Lung (tissue), 11 donors: ENCODE measurements at regions not wholly inside any gene's neighbourhood (a gene's known extent, or its start where the extent isn't known, plus 50 kb on each side); places are given as distances from the start of the nearest gene placed in this dataset.
"Not testable (repeated sequence)": the region's sequence is repeated elsewhere in the genome, so short reads cannot be mapped to it uniquely, and the experiment has no call there.

ENCODE experiments used
- ATAC-seq: fragments of 200-7000 bp; cut with Tn5 transposase; one replicate; pipeline ENCODE4 v1.9.1; 2020; ENCODE audit warnings: moderate number of reproducible peaks; ENCODE audit not compliant: insufficient read depth, low FRiP score
- DNase-seq, 3 donors: peaks; one replicate each; pipeline ENCODE4 v3.0.0-alpha.2; 2013 to 2017
- H3K27ac ChIP-seq, 2 donors: one replicate each; pipeline ENCODE4 v1.5.1; 2013; ENCODE audit warnings: mild to moderate bottlenecking in 2 of 2, moderate library complexity in 2 of 2, control low read depth in 1 of 2, inconsistent platforms in 1 of 2, low read depth in 1 of 2, low read length in 1 of 2
- H3K27me3 ChIP-seq, 3 donors: one replicate each; pipeline ENCODE4 v1.5.1; 2013; ENCODE audit warnings: low read length in 2 of 3; ENCODE audit not compliant: control insufficient read depth in 3 of 3, insufficient read depth in 3 of 3
- H3K36me3 ChIP-seq, 4 donors: one replicate each; pipeline ENCODE4 v1.5.1; 2013; ENCODE audit warnings: low read length in 4 of 4, mild to moderate bottlenecking in 1 of 4, moderate library complexity in 1 of 4; ENCODE audit not compliant: control insufficient read depth in 4 of 4, insufficient read depth in 4 of 4
- H3K4me1 ChIP-seq, 5 donors: one replicate each; pipeline ENCODE4 v1.5.1; 2013; ENCODE audit warnings: low read length in 5 of 5, mild to moderate bottlenecking in 2 of 5, moderate library complexity in 1 of 5; ENCODE audit not compliant: control insufficient read depth in 5 of 5, insufficient read depth in 5 of 5
- H3K4me3 ChIP-seq: one replicate; pipeline ENCODE4 v1.5.1; 2013; ENCODE audit warnings: mild to moderate bottlenecking, control low read depth, moderate library complexity
- H3K9ac ChIP-seq, 2 donors: one replicate each; pipeline ENCODE4 v1.5.1; 2013; ENCODE audit warnings: low read length in 2 of 2, control low read depth in 1 of 2; ENCODE audit not compliant: insufficient read depth in 1 of 2
- H3K9me3 ChIP-seq, 4 donors: one replicate each; pipeline ENCODE4 v1.5.1; 2013; ENCODE audit warnings: low read length in 3 of 4, mild to moderate bottlenecking in 1 of 4, moderate library complexity in 1 of 4; ENCODE audit not compliant: control insufficient read depth in 4 of 4, insufficient read depth in 3 of 4
- CTCF ChIP-seq: IDR thresholded peaks from 2 replicates; pipeline ENCODE4 v1.5.1; 2012; ENCODE audit warnings: mild to moderate bottlenecking; ENCODE audit errors: control extremely low read depth, extremely low read depth
- WGBS, 2 donors: extraction: QIAGEN DNeasy Blood & Tissue Kit; methylation state at CpG; one replicate each; pipeline ENCODE4 v1.1.7; 2013; 5-methylcytosine and 5-hydroxymethylcytosine counted together
- donor health status: control.
- donor health status: control.
- donor health status: Bipolar disorder and iron deficiency.
- donor health status: healthy.
- donor health status: DM: yes; HTN: yes; CAD: no.

- Histone ChIP-seq H3K4me3 (no peak overlapping the region), H3K4me1 (peaks cover 0 to 17% (median 4%) of the 10 kb centered on the region in 5 donors), H3K27me3 (no peaks in the 10 kb centered on the region), H3K9me3 (no peaks in the 10 kb centered on the region), H3K9ac (no peak overlapping the region), H3K36me3 (no peaks in the 10 kb centered on the region), H3K27ac (no peak overlapping the region)
- TF ChIP-seq CTCF: no peak
- 86 to 92% methylated on average over 6 of the region's 6 CpGs for WGBS, 2 donors
- no peak for DNase-seq
- no peak for ATAC-seq
These were observed 89.1 kb upstream of the PARD3 start for GRCh38 chr10:34904191-34904590.

GRCh38 chr10:34899161-34899560 is 84.1 kb upstream of the PARD3 start:
- DNase-seq: no peak
- H3K27me3 ChIP-seq: no peaks in the 10 kb centered on the region
- no peak for ATAC-seq
- H3K9me3 ChIP-seq: no peaks in the 10 kb centered on the region
- no peaks in the 10 kb centered on the region for H3K4me1 ChIP-seq
- H3K36me3 ChIP-seq: no peaks in the 10 kb centered on the region
- no peak overlapping the region for H3K27ac ChIP-seq
- TF ChIP-seq CTCF: no peak
- WGBS, 2 donors: 90 to 97% methylated on average over 8 of the region's 8 CpGs
- no peak overlapping the region for H3K4me3 ChIP-seq
- no peak overlapping the region for H3K9ac ChIP-seq

- no peaks in the 10 kb centered on the region for H3K9me3 ChIP-seq
- no peaks in the 10 kb centered on the region for H3K36me3 ChIP-seq
- DNase-seq: no peak
- H3K4me1 ChIP-seq: no peaks in the 10 kb centered on the region
- no peaks in the 10 kb centered on the region for H3K27me3 ChIP-seq
- ATAC-seq: no peak
- H3K27ac ChIP-seq: no peak overlapping the region
- H3K9ac ChIP-seq: no peak overlapping the region
- 94 to 100% methylated on average over 3 of the region's 3 CpGs for WGBS, 2 donors
- no peak for TF ChIP-seq CTCF
- H3K4me3 ChIP-seq: no peak overlapping the region
These were observed 80.9 kb upstream of the PARD3 start for GRCh38 chr10:34895977-34896376.

GRCh38 chr10:34895046-34895445 is 80.0 kb upstream of the PARD3 start:
- H3K9me3 ChIP-seq, H3K27ac ChIP-seq, H3K27me3 ChIP-seq, H3K36me3 ChIP-seq, H3K4me3 ChIP-seq, ATAC-seq, H3K9ac ChIP-seq, H3K4me1 ChIP-seq, DNase-seq: not testable (repeated sequence)
- WGBS, 2 donors: 97 to 99% methylated on average over 3 of the region's 3 CpGs

GRCh38 chr10:34892521-34892920 is 77.4 kb upstream of the PARD3 start:
- not testable (repeated sequence) for ATAC-seq, DNase-seq, H3K9me3 ChIP-seq, H3K36me3 ChIP-seq, H3K4me3 ChIP-seq, H3K9ac ChIP-seq, H3K27me3 ChIP-seq, H3K27ac ChIP-seq, H3K4me1 ChIP-seq
- WGBS, 2 donors: 96 to 97% methylated on average over 6 of the region's 6 CpGs
